ENCODE measurements at regions not wholly inside any gene's neighbourhood (a gene's known extent, or its start where the extent isn't known, plus 50 kb on each side); places are given as distances from the start of the nearest gene placed in this dataset.

- H3K36me3 ChIP-seq: no peaks in the 10 kb centered on the region
- no peak overlapping the region for H3K27ac ChIP-seq
- intact Hi-C loops (cut with DNase I): no loop called here
- H3K4me1 ChIP-seq (replicated peaks): no peaks in the 10 kb centered on the region
- 79% methylated on average over 5 of the region's 5 CpGs for WGBS
- no peak for DNase-seq (ENCODE audit: low spot score)
- H3K4me3 ChIP-seq: no peak overlapping the region
- TF ChIP-seq POLR2A (IDR thresholded peaks at IDR 0.05) (no peak), CTCF (IDR thresholded peaks at IDR 0.05) (no peak), POLR2AphosphoS5 (IDR thresholded peaks at IDR 0.05) (no peak)
- H3K27me3 ChIP-seq (replicated peaks; ENCODE audit: insufficient read depth): no peaks in the 10 kb centered on the region
- H3K9me3 ChIP-seq: no peaks in the 10 kb centered on the region
Measured at GRCh38 chr4:131098976-131099375, 2003.0 kb downstream of the C4orf33 start.

- 95% methylated on average over 3 of the region's 3 CpGs for WGBS
- Histone ChIP-seq H3K36me3 (no peaks in the 10 kb centered on the region), H3K9me3 (no peaks in the 10 kb centered on the region), H3K4me1 (replicated peaks) (no peaks in the 10 kb centered on the region), H3K27me3 (replicated peaks; ENCODE audit: insufficient read depth) (no peaks in the 10 kb centered on the region), H3K4me3 (no peak overlapping the region), H3K27ac (no peak overlapping the region)
- DNase-seq (ENCODE audit: low spot score): no peak
- intact Hi-C loops (cut with DNase I): no loop called here
- TF ChIP-seq CTCF (IDR thresholded peaks at IDR 0.05) (no peak), POLR2A (IDR thresholded peaks at IDR 0.05) (no peak), POLR2AphosphoS5 (IDR thresholded peaks at IDR 0.05) (no peak)
Measured at GRCh38 chr4:131113273-131113672, 2017.3 kb downstream of the C4orf33 start.

GRCh38 chr4:131113704-131114103 is 2017.8 kb downstream of the C4orf33 start:
- Histone ChIP-seq H3K4me1 (replicated peaks) (no peaks in the 10 kb centered on the region), H3K4me3 (no peak overlapping the region), H3K9me3 (no peaks in the 10 kb centered on the region), H3K27ac (no peak overlapping the region), H3K36me3 (no peaks in the 10 kb centered on the region), H3K27me3 (replicated peaks; ENCODE audit: insufficient read depth) (no peaks in the 10 kb centered on the region)
- DNase-seq (ENCODE audit: low spot score): no peak
- 84% methylated on average over 2 of the region's 2 CpGs for WGBS
- intact Hi-C loops (cut with DNase I): no loop called here
- TF ChIP-seq CTCF (IDR thresholded peaks at IDR 0.05): no peak

GRCh38 chr4:131119661-131120060 is 2023.7 kb downstream of the C4orf33 start:
- H3K9me3 ChIP-seq: no peaks in the 10 kb centered on the region
- intact Hi-C loops (cut with DNase I): no loop called here
- no peak overlapping the region for H3K4me3 ChIP-seq
- no peaks in the 10 kb centered on the region for H3K4me1 ChIP-seq (replicated peaks)
- no peaks in the 10 kb centered on the region for H3K36me3 ChIP-seq
- no peak overlapping the region for H3K27ac ChIP-seq
- H3K27me3 ChIP-seq (replicated peaks; ENCODE audit: insufficient read depth): no peaks in the 10 kb centered on the region
- no peak for DNase-seq (ENCODE audit: low spot score)
- TF ChIP-seq POLR2A (IDR thresholded peaks at IDR 0.05) (no peak), CTCF (IDR thresholded peaks at IDR 0.05) (no peak), POLR2AphosphoS5 (IDR thresholded peaks at IDR 0.05) (no peak)

- no peak for DNase-seq (ENCODE audit: low spot score)
- Histone ChIP-seq H3K4me3 (no peak overlapping the region), H3K27me3 (replicated peaks; ENCODE audit: insufficient read depth) (no peaks in the 10 kb centered on the region), H3K36me3 (no peaks in the 10 kb centered on the region), H3K27ac (no peak overlapping the region), H3K4me1 (replicated peaks) (no peaks in the 10 kb centered on the region), H3K9me3 (no peaks in the 10 kb centered on the region)
- TF ChIP-seq POLR2A (IDR thresholded peaks at IDR 0.05): no peak
- no peak for TF ChIP-seq CTCF (IDR thresholded peaks at IDR 0.05)
- TF ChIP-seq POLR2AphosphoS5 (IDR thresholded peaks at IDR 0.05): no peak
- WGBS: 94% methylated on average over 2 of the region's 2 CpGs
- intact Hi-C loops (cut with DNase I): no loop called here
Measured at GRCh38 chr4:131137196-131137595, 2011.9 kb upstream of the PCDH10 start.
